B cell (primary cell): ENCODE measurements at regions not wholly inside any gene's neighbourhood (a gene's known extent, or its start where the extent isn't known, plus 50 kb on each side); places are given as distances from the start of the nearest gene placed in this dataset.

Source experiments
- ATAC-seq: fragments of 200-7000 bp; cut with Tn5 transposase; one replicate; pipeline ENCODE4 v1.10.0; 2021; ENCODE audit warnings: low read depth, mild to moderate bottlenecking, moderate number of reproducible peaks, moderate library complexity
- CTCF ChIA-PET: fragments of 350-600 bp; sonication (Branson Sonifier 250); formaldehyde crosslinking; loops from one replicate; lab custom pipeline; 2021; ENCODE audit warnings: antibody characterized with exemption, inconsistent platforms; lab: Charles Lee
- POLR2A ChIA-PET: fragments of 350-600 bp; sonication (Branson Sonifier 250); formaldehyde crosslinking; loops from one replicate; lab custom pipeline; 2021; ENCODE audit warnings: antibody characterized with exemption; lab: Charles Lee
- DNase-seq: peaks from one replicate; pipeline ENCODE4 v3.0.0; 2013
- H2AFZ ChIP-seq: 2 replicates; pipeline ENCODE4 v1.6.1; 2012; ENCODE audit warnings: mild to moderate bottlenecking, low read depth, low read length; ENCODE audit not compliant: insufficient read depth, poor library complexity, severe bottlenecking
- H3K27ac ChIP-seq, 2 donors: 1 replicate in 1 of 2; 2 replicates in 1 of 2; pipeline ENCODE4 v1.5.1; 2012 to 2013; ENCODE audit warnings: low read length in 2 of 2, mild to moderate bottlenecking in 2 of 2, moderate library complexity in 1 of 2
- H3K27me3 ChIP-seq, 4 experiments: fragments of 200-600 bp in 1 of 4; sonication (generic) in 1 of 4; replicated peaks in 1 of 4; 1 replicate in 2 of 4; 2 replicates in 2 of 4; pipeline versions ENCODE4 v1.6.1 to v1.7.0; 2013 to 2016; ENCODE audit warnings: low read length in 3 of 4, mild to moderate bottlenecking in 2 of 4, mixed read lengths in 1 of 4, moderate library complexity in 1 of 4; ENCODE audit not compliant: insufficient read depth in 4 of 4, control insufficient read depth in 3 of 4; ENCODE audit errors: control extremely low read depth in 1 of 4
- H3K36me3 ChIP-seq, 2 experiments: replicated peaks in 1 of 2; 1 replicate in 1 of 2; 2 replicates in 1 of 2; pipeline versions ENCODE4 v1.6.1 to v1.7.1; 2013; ENCODE audit warnings: low read length in 1 of 2; ENCODE audit not compliant: insufficient read depth in 2 of 2, control insufficient read depth in 1 of 2; ENCODE audit errors: control extremely low read depth in 1 of 2, extremely low read depth in 1 of 2
- H3K4me1 ChIP-seq, 2 donors: fragments of 200-600 bp in 1 of 2; sonication (generic) in 1 of 2; 1 replicate in 1 of 2; 2 replicates in 1 of 2; pipeline versions ENCODE4 v1.5.1 to v1.6.1; 2013 to 2017; ENCODE audit warnings: low read length in 2 of 2; ENCODE audit not compliant: control insufficient read depth in 2 of 2, insufficient read depth in 2 of 2
- H3K4me2 ChIP-seq: replicated peaks from 2 replicates; pipeline ENCODE3; 2012; ENCODE audit warnings: mild to moderate bottlenecking, low read depth, low read length; ENCODE audit not compliant: poor library complexity, severe bottlenecking
- H3K4me3 ChIP-seq, 5 experiments: fragments of 200-600 bp in 1 of 5; sonication (generic) in 1 of 5; 1 replicate in 3 of 5; 2 replicates in 2 of 5; pipeline versions ENCODE4 v1.5.1 to v1.7.0; 2011 to 2016; ENCODE audit warnings: low read length in 4 of 5, mild to moderate bottlenecking in 4 of 5, low read depth in 2 of 5, control low read depth in 1 of 5, moderate library complexity in 1 of 5; ENCODE audit not compliant: insufficient read depth in 1 of 5; ENCODE audit errors: control extremely low read depth in 1 of 5, extremely low read depth in 1 of 5
- H3K79me2 ChIP-seq: fragments of 200-600 bp; sonication (generic); one replicate; pipeline ENCODE4 v1.6.0; 2016; ENCODE audit warnings: low read length; ENCODE audit not compliant: control insufficient read depth, insufficient read depth
- H3K9ac ChIP-seq: fragments of 200-600 bp; sonication (generic); 2 replicates; pipeline ENCODE4 v1.6.1; 2017; ENCODE audit warnings: mild to moderate bottlenecking, low read length, moderate library complexity
- H3K9me3 ChIP-seq, 3 donors: one replicate each; pipeline versions ENCODE4 v1.6.1 to v1.7.1; 2013; ENCODE audit warnings: low read length in 2 of 3; ENCODE audit not compliant: control insufficient read depth in 2 of 3, insufficient read depth in 1 of 3; ENCODE audit errors: control extremely low read depth in 1 of 3
- H4K20me1 ChIP-seq: 2 replicates; pipeline ENCODE4 v1.6.0; 2012; ENCODE audit warnings: mild to moderate bottlenecking, low read length; ENCODE audit not compliant: insufficient read depth, control insufficient read depth, poor library complexity, severe bottlenecking
- H3K27ac Mint-ChIP-seq: one replicate; pipeline ENCODE4 v1.8.0; 2021; ENCODE audit warnings: mixed read lengths
- H3K27me3 Mint-ChIP-seq: one replicate; pipeline ENCODE4 v1.8.0; 2021; ENCODE audit warnings: mixed read lengths
- H3K4me1 Mint-ChIP-seq: one replicate; pipeline ENCODE4 v1.8.0; 2021; ENCODE audit warnings: mixed read lengths
- H3K4me3 Mint-ChIP-seq: one replicate; pipeline ENCODE4 v1.8.0; 2021; ENCODE audit warnings: mixed read lengths
- H3K9me3 Mint-ChIP-seq: one replicate; pipeline ENCODE4 v1.8.0; 2022; ENCODE audit warnings: mixed read lengths; ENCODE audit not compliant: insufficient read depth
- EZH2 ChIP-seq: IDR thresholded peaks from 2 replicates; pipeline ENCODE4 v1.6.1; 2012; ENCODE audit warnings: borderline replicate concordance, low read depth, mild to moderate bottlenecking, moderate library complexity, low read length; ENCODE audit not compliant: insufficient read depth, poor library complexity, severe bottlenecking
- WGBS: methylation state at CpG from one replicate; pipeline ENCODE4 v1.1.5; 2013; ENCODE audit warnings: missing lambda C conversion rate; ENCODE audit not compliant: insufficient coverage; 5-methylcytosine and 5-hydroxymethylcytosine counted together
- intact Hi-C: fragments of 100-400 bp; cut with micrococcal nuclease; formaldehyde crosslinking; loops from one replicate; pipeline ENCODE4 v1.10.0; 2022
- TF ChIP-seq, protein P1 (sequence below): fragments of 200-600 bp; IDR thresholded peaks from one replicate; pipeline ENCODE4 v1.8.0; 2022; ENCODE audit warnings: antibody characterized with exemption, mild to moderate bottlenecking

DNA sequence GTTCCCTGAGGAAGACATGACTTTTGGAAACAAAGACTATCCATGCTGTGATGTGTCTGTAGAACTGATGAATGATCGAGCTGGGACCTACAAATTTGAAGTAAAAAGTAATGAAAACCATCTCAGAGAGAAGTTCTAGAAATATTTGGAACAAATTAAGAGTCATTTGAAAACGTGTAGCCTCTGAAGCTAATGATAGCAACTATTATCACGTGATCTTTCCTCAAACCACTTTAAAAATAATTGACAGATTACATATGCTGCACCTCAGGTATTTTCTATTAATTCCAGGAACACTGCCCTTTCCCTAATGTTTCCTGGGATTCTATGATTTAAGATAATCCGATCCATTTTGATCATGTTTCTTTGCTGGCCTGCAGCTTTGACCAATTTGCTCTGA, 990.3 kb downstream of the CDH8 start:
- H3K9ac ChIP-seq: no peak overlapping the region
- H3K36me3 ChIP-seq: no peaks in the 10 kb centered on the region
- H3K27me3 ChIP-seq: no peaks in the 10 kb centered on the region
- POLR2A ChIA-PET: no interaction called here
- no peak overlapping the region for H3K27ac Mint-ChIP-seq
- no peak for TF ChIP-seq EZH2
- TF ChIP-seq, protein P1, sequence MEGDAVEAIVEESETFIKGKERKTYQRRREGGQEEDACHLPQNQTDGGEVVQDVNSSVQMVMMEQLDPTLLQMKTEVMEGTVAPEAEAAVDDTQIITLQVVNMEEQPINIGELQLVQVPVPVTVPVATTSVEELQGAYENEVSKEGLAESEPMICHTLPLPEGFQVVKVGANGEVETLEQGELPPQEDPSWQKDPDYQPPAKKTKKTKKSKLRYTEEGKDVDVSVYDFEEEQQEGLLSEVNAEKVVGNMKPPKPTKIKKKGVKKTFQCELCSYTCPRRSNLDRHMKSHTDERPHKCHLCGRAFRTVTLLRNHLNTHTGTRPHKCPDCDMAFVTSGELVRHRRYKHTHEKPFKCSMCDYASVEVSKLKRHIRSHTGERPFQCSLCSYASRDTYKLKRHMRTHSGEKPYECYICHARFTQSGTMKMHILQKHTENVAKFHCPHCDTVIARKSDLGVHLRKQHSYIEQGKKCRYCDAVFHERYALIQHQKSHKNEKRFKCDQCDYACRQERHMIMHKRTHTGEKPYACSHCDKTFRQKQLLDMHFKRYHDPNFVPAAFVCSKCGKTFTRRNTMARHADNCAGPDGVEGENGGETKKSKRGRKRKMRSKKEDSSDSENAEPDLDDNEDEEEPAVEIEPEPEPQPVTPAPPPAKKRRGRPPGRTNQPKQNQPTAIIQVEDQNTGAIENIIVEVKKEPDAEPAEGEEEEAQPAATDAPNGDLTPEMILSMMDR: no peak
- no peaks in the 10 kb centered on the region for H3K4me1 Mint-ChIP-seq
- intact Hi-C loops: no loop called here
- no peaks in the 10 kb centered on the region for H3K27me3 Mint-ChIP-seq
- no peak overlapping the region for H2AFZ ChIP-seq
- H3K9me3 Mint-ChIP-seq: peaks cover 3% of the 10 kb centered on the region
- WGBS: no CpG with 5 or more reads among the region's 4 CpGs
- CTCF ChIA-PET: no interaction called here
- no peaks in the 10 kb centered on the region for H4K20me1 ChIP-seq
- no peak overlapping the region for H3K4me3 Mint-ChIP-seq
- no peak overlapping the region for H3K4me3 ChIP-seq
- H3K79me2 ChIP-seq: no peaks in the 10 kb centered on the region
- no peak for DNase-seq
- H3K4me1 ChIP-seq: no peaks in the 10 kb centered on the region
- no peak overlapping the region for H3K27ac ChIP-seq
- peaks cover 0 to 6% (median 0%) of the 10 kb centered on the region in 3 donors for H3K9me3 ChIP-seq
- no peak overlapping the region for H3K4me2 ChIP-seq
- ATAC-seq: no peak

DNA sequence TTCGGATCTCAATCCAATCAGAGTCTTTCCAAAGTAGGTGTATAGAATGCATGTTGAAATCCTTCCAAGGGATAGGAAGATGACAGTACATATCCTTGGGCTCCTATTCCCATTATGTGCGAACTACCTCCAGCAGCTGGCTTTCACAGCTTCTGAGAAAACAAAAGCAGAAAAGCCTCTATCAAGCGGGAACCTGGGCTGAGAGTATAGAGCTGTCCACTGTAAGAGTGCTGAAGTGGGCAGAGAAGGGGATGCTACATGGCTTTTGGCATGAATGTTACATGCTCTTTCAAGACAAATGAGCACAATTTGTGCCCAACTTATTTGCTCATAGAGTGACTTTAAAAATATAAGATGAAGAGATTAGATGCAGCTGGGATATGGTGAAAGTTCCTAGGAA, 993.5 kb downstream of the CDH8 start:
- Histone ChIP-seq H3K4me2 (no peak overlapping the region), H3K27me3 (no peaks in the 10 kb centered on the region), H4K20me1 (no peaks in the 10 kb centered on the region), H3K9me3 (no peaks in the 10 kb centered on the region), H3K9ac (no peak overlapping the region), H2AFZ (no peak overlapping the region), H3K27ac (no peak overlapping the region), H3K4me1 (no peaks in the 10 kb centered on the region), H3K36me3 (no peaks in the 10 kb centered on the region), H3K79me2 (no peaks in the 10 kb centered on the region), H3K4me3 (no peak overlapping the region)
- Mint-ChIP-seq H3K9me3 (no peaks in the 10 kb centered on the region), H3K4me3 (no peak overlapping the region), H3K27me3 (no peaks in the 10 kb centered on the region), H3K4me1 (no peaks in the 10 kb centered on the region), H3K27ac (no peak overlapping the region)
- ATAC-seq (no peak), DNase-seq (no peak)
- WGBS: 0% methylated on average over 1 of the region's 3 CpGs
- POLR2A ChIA-PET: no interaction called here
- CTCF ChIA-PET: no interaction called here
- no peak for TF ChIP-seq EZH2
- TF ChIP-seq, protein P1: no peak
- intact Hi-C loops: no loop called here
